SK-N-SH treated with all-trans-retinoic acid at 6 μM for 48 hours (cell line): ENCODE measurements at regions not wholly inside any gene's neighbourhood (a gene's known extent, or its start where the extent isn't known, plus 50 kb on each side); places are given as distances from the start of the nearest gene placed in this dataset.

ENCODE experiments used
- CSDC2 ChIP-seq: fragments of 250-450 bp; sonication (Bioruptor Pico); IDR thresholded peaks from 2 replicates; pipeline ENCODE4 v1.5.0; 2020; ENCODE audit warnings: mild to moderate bottlenecking, moderate library complexity
- ESRRG ChIP-seq: fragments of 250-450 bp; sonication (Bioruptor Pico); IDR thresholded peaks from 2 replicates; pipeline ENCODE4 v1.6.1; 2021; ENCODE audit warnings: mild to moderate bottlenecking
- ISL1 ChIP-seq: fragments of 250-450 bp; sonication (Bioruptor Pico); IDR thresholded peaks from 2 replicates; pipeline ENCODE4 v2.1.2; 2022; ENCODE audit warnings: mild to moderate bottlenecking, moderate library complexity
- OSR1 ChIP-seq: fragments of 250-450 bp; sonication (Bioruptor Pico); IDR thresholded peaks from 2 replicates; pipeline ENCODE4 v1.8.0; 2022; ENCODE audit warnings: moderate library complexity, mild to moderate bottlenecking, inconsistent platforms
- POU6F1 ChIP-seq: fragments of 250-450 bp; sonication (Bioruptor Pico); IDR thresholded peaks from 2 replicates; pipeline ENCODE4 v1.8.0; 2021; ENCODE audit warnings: low read depth, mild to moderate bottlenecking, moderate library complexity, borderline replicate concordance
- PPARA ChIP-seq: fragments of 250-450 bp; sonication (Bioruptor Pico); IDR thresholded peaks from 2 replicates; pipeline ENCODE4 v1.5.0; 2020; ENCODE audit warnings: mild to moderate bottlenecking, borderline replicate concordance
- RARB ChIP-seq: fragments of 250-450 bp; sonication (Bioruptor Pico); IDR thresholded peaks from 2 replicates; pipeline ENCODE4 v1.8.0; 2021; ENCODE audit warnings: mild to moderate bottlenecking, moderate library complexity
- TSHZ2 ChIP-seq: fragments of 250-450 bp; sonication (Bioruptor Pico); IDR thresholded peaks from 2 replicates; pipeline ENCODE4 v1.5.0; 2020; ENCODE audit warnings: mild to moderate bottlenecking, moderate library complexity
- ZC3H10 ChIP-seq: fragments of 250-450 bp; sonication (Bioruptor Pico); IDR thresholded peaks from 2 replicates; pipeline ENCODE4 v1.5.1; 2021; ENCODE audit warnings: mild to moderate bottlenecking, moderate library complexity
- ZFP30 ChIP-seq: fragments of 450-650 bp; formaldehyde crosslinking; IDR thresholded peaks from 2 replicates; pipeline ENCODE4 v1.5.0; 2022; ENCODE audit warnings: mild to moderate bottlenecking, moderate library complexity
- ZNF70 ChIP-seq: fragments of 450-650 bp; formaldehyde crosslinking; IDR thresholded peaks from 2 replicates; pipeline ENCODE4 v1.5.0; 2020; ENCODE audit warnings: mild to moderate bottlenecking, moderate library complexity
- ZNF8 ChIP-seq: fragments of 450-650 bp; formaldehyde crosslinking; IDR thresholded peaks from 2 replicates; pipeline ENCODE4 v1.5.0; 2020; ENCODE audit warnings: mild to moderate bottlenecking, moderate library complexity

DNA sequence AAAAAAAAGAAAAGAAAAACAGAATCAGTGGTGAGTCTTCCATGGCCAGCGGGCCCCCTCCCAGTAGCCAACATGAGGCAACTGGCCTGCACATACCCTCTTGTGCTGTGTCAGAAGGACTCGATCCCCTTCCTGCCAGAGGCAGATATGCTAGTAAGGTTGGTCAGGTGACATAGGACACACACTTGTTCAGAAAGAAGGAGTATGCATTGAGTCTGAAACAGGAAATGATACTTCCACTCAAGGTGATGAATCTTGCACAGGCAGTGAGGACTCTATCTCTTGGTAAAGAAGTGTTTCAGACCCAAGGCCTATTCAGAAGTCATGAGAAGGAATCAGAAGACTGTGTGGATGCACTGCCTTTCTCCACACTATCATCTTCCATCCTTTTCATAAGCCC lies 269.7 kb upstream of the FAR2 start:
- TF ChIP-seq POU6F1 (no peak), RARB (CRISPR knock-in tag) (no peak), PPARA (no peak), TSHZ2 (CRISPR knock-in tag) (no peak), OSR1 (CRISPR knock-in tag) (no peak), ZC3H10 (CRISPR knock-in tag) (no peak), ISL1 (no peak), ESRRG (CRISPR knock-in tag) (no peak), ZNF8 (CRISPR knock-in tag) (no peak), ZFP30 (CRISPR knock-in tag) (no peak), ZNF70 (CRISPR knock-in tag) (no peak), CSDC2 (CRISPR knock-in tag) (no peak)
